K562 (cell line): ENCODE measurements at regions not wholly inside any gene's neighbourhood (a gene's known extent, or its start where the extent isn't known, plus 50 kb on each side); places are given as distances from the start of the nearest gene placed in this dataset.

ENCODE experiments used
- FOXM1 ChIP-seq, 2 experiments: fragments of 450-650 bp in 1 of 2; sonication (generic) in 1 of 2; formaldehyde crosslinking in 1 of 2; IDR thresholded peaks; 2 replicates each; pipeline versions ENCODE4 v1.6.1 to v1.9.0; 2017 to 2022; ENCODE audit warnings: low read depth in 2 of 2, mild to moderate bottlenecking in 2 of 2, missing genetic modification reagents in 1 of 2, moderate library complexity in 1 of 2
- SMAD4 ChIP-seq: fragments of 250-450 bp; sonication (Bioruptor Pico); conservative IDR thresholded peaks from 2 replicates; pipeline ENCODE4 v1.8.0; 2021; ENCODE audit warnings: inconsistent platforms, mild to moderate bottlenecking, moderate library complexity
- ZFP36 ChIP-seq: fragments of 150-350 bp; IDR thresholded peaks from 2 replicates; pipeline ENCODE4 v1.6.1; 2018; ENCODE audit warnings: low read length, low read depth; ENCODE audit not compliant: partially characterized antibody
- TF ChIP-seq, protein P1 (sequence below): sonication (generic); formaldehyde crosslinking; IDR thresholded peaks from 2 replicates; pipeline ENCODE4 v1.8.1; 2023; ENCODE audit warnings: mild to moderate bottlenecking, missing genetic modification reagents
- TF ChIP-seq, protein P2 (sequence below), 3 experiments: IDR thresholded peaks in 2 of 3; conservative IDR thresholded peaks in 1 of 3; 2 replicates each; pipeline ENCODE4 v1.5.1; 2011 to 2012; ENCODE audit warnings: low read length in 3 of 3, mild to moderate bottlenecking in 3 of 3, control low read depth in 2 of 3, improper control_type of control experiment in 1 of 3, inconsistent platforms in 1 of 3, low read depth in 1 of 3, mixed read lengths in 1 of 3, moderate library complexity in 1 of 3; ENCODE audit not compliant: insufficient read depth in 2 of 3
- TF ChIP-seq, protein P3 (sequence below): sonication (generic); formaldehyde crosslinking; IDR thresholded peaks from 2 replicates; pipeline ENCODE4 v1.9.0; 2022; ENCODE audit warnings: mild to moderate bottlenecking, missing genetic modification reagents
- TF ChIP-seq, protein P4 (sequence below), 2 experiments: fragments of 450-650 bp in 1 of 2; sonication (generic) in 1 of 2; formaldehyde crosslinking in 1 of 2; IDR thresholded peaks in 1 of 2; conservative IDR thresholded peaks in 1 of 2; 2 replicates each; pipeline versions ENCODE4 v1.6.1 to v1.8.1; 2016 to 2023; ENCODE audit warnings: mild to moderate bottlenecking in 2 of 2, moderate library complexity in 2 of 2, inconsistent platforms in 1 of 2, missing genetic modification reagents in 1 of 2

DNA sequence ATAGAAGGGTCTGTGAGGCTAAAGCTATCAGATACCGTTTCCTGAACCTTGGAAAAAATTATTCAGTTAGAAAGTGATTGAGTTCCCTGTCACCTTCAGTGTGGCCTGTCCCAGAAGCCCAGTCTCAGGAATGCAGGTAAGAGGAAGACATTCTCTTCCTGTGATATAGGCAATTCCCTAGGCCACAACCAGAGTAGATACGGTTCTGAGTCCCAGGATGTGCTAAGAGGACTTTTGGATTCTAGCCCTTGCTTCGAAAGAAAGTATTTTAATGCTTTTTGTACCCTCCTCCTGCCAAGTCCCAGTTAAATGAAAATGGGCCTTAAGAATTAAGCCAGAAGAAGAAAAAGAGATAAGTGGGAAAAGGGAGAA, 313.5 kb upstream of the PLXNA2 start:
- TF ChIP-seq, protein P1, sequence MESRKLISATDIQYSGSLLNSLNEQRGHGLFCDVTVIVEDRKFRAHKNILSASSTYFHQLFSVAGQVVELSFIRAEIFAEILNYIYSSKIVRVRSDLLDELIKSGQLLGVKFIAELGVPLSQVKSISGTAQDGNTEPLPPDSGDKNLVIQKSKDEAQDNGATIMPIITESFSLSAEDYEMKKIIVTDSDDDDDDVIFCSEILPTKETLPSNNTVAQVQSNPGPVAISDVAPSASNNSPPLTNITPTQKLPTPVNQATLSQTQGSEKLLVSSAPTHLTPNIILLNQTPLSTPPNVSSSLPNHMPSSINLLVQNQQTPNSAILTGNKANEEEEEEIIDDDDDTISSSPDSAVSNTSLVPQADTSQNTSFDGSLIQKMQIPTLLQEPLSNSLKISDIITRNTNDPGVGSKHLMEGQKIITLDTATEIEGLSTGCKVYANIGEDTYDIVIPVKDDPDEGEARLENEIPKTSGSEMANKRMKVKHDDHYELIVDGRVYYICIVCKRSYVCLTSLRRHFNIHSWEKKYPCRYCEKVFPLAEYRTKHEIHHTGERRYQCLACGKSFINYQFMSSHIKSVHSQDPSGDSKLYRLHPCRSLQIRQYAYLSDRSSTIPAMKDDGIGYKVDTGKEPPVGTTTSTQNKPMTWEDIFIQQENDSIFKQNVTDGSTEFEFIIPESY (CRISPR knock-in tag), result no peak
- TF ChIP-seq FOXM1 (IDR thresholded peaks at IDR 0.05; ENCODE audit: low read depth), result no peak
- no peak for TF ChIP-seq FOXM1 (CRISPR knock-in tag; IDR thresholded peaks at IDR 0.05; ENCODE audit: low read depth)
- TF ChIP-seq ZFP36, result no peak
- no peak for TF ChIP-seq SMAD4
- TF ChIP-seq, protein P2, sequence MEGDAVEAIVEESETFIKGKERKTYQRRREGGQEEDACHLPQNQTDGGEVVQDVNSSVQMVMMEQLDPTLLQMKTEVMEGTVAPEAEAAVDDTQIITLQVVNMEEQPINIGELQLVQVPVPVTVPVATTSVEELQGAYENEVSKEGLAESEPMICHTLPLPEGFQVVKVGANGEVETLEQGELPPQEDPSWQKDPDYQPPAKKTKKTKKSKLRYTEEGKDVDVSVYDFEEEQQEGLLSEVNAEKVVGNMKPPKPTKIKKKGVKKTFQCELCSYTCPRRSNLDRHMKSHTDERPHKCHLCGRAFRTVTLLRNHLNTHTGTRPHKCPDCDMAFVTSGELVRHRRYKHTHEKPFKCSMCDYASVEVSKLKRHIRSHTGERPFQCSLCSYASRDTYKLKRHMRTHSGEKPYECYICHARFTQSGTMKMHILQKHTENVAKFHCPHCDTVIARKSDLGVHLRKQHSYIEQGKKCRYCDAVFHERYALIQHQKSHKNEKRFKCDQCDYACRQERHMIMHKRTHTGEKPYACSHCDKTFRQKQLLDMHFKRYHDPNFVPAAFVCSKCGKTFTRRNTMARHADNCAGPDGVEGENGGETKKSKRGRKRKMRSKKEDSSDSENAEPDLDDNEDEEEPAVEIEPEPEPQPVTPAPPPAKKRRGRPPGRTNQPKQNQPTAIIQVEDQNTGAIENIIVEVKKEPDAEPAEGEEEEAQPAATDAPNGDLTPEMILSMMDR (IDR thresholded peaks at IDR 0.05 in 2 of 3, conservative IDR thresholded peaks at IDR 0.05 in 1 of 3; ENCODE audit: insufficient read depth in 2 of 3, low read depth in 1 of 3, low read length in 3 of 3), result no peak
- TF ChIP-seq, protein P3, sequence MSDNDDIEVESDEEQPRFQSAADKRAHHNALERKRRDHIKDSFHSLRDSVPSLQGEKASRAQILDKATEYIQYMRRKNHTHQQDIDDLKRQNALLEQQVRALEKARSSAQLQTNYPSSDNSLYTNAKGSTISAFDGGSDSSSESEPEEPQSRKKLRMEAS (CRISPR knock-in tag), result no peak
- TF ChIP-seq, protein P4, sequence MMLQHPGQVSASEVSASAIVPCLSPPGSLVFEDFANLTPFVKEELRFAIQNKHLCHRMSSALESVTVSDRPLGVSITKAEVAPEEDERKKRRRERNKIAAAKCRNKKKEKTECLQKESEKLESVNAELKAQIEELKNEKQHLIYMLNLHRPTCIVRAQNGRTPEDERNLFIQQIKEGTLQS (IDR thresholded peaks at IDR 0.05), result no peak
- TF ChIP-seq, protein P4 (CRISPR knock-in tag; conservative IDR thresholded peaks at IDR 0.05), result no peak
